ENCODE measurements at regions not wholly inside any gene's neighbourhood (a gene's known extent, or its start where the extent isn't known, plus 50 kb on each side); places are given as distances from the start of the nearest gene placed in this dataset.
A peak's percentile ranks its signal among the peaks of the same experiment; 100 is the strongest.
"Not testable (repeated sequence)": the region's sequence is repeated elsewhere in the genome, so short reads cannot be mapped to it uniquely, and the experiment has no call there.

DNA sequence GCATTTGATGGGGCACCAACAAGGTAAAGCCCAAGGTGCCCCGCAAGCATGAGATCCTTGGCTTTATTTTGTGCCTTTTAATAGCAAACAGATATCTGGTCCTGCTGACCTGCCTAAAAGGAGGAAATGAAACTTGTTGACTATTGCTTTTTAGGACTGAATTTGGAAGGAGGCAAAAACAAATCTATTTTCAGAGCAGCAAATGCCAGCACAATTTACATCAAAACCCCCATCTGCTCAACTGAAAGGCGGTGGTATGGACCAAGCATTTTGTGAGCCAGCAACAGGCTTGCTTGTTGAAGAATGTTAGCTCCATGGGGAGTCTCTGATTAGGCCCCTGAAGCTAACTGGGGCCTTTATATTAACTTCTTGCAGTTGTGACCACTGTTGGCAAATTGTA, 192.6 kb upstream of the E2F8 start:
- no peak for DNase-seq

DNA sequence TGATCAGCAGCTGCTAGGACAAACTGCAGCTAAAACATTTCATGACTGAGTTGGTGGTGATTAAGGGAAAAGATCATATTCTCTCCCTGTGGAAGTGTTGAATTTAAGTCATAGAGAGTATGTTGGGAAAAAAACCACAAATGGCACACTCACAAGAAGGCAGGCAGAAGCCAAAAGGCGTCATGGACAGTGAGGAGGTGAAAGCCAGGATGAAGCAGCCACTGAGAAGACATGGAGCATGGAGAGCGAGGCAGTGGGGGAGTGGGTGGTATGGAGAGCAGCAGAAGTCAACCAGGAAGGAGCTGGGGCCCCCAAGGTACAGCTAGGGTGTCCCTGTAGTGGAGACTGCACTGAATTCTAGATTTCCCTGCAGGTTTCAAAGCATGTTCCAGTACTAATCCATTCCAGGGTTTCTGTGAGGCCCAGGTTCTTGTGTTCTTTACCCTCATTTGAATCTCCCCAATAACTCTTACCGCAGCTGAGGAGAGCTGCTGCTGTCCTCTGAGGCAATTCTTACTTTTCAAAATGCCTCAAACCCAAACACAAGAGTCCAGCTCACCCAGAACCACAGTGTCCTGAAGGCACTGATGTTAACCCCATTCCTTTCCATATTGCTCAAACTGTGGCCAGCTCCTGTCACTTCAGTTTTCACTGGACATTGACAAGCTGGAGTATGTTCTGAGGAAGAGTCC, 191.8 kb upstream of the E2F8 start:
- no peak for DNase-seq

DNA sequence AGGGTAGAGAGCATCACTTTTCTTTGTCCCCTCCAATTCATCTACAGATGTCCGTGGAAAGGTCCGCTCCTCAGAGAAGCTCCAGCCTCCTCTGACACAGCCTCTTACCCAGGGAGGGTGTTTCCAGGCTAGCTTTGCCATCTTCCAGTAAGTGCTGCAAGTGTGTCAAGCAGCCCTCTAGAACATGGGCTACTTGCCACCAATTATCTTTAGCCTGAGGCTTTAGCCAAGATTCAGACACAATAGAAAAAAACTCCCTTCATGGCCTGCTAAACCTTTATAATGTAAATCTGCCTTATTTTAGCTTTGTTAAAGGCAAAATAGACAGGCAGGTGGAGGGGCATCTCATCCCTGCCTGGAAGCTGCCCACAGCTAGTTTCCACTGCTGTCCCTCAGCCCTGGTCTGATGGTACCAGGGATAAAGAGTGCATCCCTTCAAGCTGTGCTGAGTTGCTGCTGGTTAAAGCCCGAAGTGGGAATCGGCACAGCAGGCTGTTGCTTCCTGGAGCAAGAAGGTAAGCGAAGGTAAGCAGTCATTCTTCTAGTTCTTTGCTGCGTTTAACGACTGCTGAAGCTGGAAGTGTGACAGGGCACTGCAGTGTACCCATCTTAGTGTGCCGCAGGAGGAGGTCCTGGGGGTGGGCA, 190.1 kb upstream of the E2F8 start:
- DNase-seq, result no peak

DNA sequence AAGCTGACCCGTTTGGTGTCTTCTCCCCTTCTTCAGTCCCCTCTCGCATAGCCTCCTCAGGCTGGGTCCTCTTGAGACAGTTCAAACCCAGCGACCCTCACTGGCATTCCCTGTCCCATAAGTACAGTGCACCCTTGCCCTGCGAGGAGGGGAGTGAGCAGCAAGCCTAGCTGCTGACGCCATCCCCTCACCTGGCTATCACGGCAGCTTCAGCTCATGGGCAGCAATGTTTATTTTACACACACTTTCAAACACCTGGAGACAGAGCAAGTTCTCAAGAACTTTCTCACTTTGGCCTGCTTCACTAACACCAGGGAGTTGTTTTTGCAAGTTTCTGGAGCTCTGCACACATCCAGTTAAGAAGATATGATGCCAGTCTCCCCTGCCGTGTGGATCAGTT, 189.6 kb upstream of the E2F8 start:
- DNase-seq, result no peak

DNA sequence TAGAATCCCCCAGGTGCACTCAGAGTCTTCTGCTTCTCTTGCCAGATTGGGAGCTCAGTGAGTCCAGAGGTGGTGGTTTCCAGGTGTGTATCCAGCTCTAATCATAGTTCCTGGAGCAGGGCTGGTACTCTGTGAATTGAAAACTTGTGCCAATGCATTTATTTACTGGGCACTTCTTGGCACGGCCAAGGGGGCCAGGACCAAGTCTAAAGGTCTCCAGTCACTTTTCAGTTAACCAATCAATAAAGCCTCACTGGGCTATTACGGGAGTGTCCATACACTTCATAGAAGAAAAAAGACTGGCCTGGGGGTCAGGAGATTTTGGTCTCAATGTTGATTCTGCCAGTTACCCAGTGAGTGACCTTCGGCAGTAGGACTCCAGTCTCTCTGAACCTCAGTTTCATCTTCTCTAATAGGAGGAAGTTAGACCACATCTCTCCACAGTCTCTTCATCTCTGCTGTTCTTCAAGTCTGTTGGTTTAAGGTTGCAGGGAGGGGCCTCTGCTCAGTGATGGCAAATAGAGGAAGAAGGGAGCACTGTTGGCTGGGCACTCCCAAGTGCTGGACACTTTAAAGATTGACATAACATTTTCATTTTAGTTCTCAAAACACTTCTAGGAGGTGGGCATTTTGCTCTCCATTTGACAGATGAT, 188.5 kb upstream of the E2F8 start:
- DNase-seq, result no peak

DNA sequence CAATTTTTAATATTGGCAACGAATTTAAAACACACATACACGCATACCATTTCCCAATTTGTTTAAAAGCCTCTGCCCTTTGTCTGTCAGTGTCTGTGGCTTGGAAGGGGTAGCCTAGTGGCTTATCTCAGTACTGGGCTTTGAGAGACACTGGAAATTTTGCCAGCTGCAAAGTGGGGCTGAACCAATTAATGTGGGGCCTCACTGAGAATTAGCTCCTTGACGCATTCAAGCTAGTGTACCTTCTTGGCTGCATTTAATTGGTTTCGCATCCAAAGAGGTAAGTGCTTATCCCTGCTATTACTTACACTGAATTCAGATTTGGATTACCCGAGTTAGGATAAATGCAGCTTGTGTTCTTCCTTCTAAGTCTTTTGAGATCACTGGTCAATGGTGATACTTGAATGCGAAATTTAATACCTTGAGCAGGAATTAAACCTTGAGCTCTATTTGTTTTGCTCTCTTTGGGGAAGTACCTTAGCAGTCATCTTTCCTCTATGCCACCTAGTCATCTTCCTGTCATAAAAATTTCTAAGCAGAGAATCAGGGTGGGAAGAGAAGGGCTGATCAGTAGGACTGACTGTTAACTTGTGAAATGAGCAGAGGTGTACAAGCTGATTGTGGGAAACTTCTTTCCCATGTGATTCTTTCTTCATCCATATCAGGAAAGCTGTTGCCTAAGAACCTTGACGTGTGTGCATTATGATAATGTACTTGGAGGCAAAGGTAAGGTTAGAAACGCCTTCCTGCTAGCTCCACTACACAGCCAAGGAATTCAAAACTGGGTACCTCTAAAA, 187.7 kb upstream of the E2F8 start:
- no peak for DNase-seq

DNA sequence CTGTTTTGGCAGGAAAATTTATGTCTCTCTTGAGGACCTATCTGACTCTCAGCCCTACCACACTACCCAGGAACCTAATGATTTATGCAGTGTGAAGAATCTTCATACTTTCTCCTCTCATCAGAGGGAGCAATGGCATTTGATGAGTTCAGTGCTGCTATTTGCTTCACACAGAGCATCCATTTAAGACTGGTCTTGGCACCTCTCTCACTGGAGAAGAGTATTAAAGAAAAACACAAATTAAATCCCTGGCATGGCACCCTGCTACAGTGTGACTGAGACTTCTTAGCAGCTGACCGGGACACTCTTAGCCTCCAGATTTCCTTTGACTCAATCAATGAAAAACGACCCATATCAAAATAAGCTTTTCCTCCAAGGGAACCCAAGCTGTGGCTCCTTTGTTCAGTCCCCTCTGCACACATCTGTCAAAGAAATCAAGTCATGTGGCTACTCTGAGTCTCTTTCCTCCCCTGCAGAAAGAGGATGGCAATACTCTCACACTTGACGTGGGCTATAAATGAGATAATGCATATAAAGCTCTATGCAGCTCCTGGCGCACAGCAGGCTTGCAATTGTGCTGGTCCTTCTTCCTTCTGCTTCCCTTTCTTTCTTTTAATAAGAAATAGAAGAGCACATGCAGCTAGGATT, 186.1 kb upstream of the E2F8 start:
- no peak for DNase-seq

DNA sequence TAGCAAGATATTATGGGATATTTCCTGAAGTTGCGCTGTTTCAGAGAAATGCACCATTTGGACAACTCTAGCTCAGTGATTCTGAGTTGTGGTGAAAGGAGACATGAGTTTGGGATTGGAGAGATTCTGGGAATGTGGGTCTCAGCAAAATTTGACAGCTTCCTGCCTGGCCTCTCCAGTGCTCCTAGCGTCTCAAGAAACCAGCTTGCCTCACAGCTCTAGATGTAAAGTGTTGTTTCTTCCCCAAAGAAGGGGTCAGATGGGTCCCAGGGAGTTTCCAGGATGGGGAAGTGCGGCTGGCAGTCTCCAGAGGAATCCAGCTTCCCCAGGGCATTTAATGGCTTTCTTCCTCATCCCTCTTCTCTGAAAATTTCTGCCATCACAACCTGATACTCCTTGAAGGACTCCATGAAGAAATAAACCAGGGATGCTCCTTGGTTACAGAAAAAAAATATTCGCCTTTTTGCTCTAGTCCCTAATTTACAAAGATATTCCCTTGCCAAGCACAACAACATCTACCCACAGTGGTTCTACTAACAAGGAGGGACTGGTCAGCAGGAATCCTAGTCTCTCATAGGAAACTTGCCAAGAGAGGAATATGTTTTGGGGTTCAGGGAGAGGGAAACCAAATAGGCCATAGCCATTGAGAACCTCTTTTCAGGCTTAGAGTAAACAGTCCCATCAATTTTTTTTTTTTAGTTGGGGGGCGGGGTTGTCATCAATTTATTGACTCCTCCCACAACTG, 185.4 kb upstream of the E2F8 start:
- no peak for DNase-seq

DNA sequence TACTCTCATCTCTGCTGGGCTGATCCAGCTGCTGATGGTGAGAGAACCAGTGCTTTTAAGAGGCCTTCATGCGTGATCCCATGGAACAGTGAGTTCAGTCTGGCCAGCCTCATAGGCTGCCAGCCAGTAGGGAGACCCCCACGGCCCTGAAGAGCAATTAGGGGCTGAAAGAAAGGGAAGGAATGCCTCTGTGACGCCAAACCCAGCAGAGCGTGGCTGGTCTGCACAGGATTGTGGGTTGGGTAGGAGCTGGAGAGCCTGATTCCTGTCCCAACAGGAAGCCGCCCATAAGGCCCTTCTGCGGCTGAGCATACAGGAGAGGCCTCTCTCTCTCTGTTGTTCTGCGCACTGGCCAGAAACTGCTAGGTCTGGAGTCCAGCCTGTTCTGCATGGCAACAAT, 181.5 kb upstream of the E2F8 start:
- DNase-seq, result peak; percentile 39

DNA sequence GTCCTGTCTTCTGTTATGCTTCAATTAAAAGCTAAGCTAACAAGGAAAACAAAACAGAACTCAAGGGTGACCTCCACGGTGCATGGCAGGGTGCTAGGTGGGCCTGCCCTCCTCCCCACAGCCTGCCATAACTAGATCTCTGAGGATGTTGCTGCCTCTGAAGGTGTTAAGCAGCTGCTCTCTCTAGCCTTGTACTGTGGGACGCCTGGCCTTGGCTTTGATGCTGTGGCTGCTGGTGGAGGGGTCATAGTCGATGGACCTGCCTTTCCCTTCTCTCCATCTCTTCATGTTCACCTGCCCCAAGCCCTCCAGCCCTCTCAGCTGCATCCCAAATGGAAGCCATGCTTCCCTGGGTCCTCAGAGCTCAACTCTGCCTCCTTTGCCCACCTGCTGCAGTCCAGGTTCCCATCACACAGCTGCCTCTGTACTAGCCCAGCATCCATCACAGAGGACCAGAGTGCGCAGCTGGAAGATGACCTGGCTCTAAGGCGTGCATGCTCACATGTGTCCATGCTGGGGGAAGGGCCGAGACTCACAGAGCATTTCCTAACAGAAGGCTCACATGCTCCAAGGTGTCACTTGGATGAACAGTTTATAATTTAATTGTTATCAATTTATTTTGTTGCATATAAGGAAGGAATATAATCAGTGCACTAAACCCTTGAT, 180.3 kb upstream of the E2F8 start:
- no peak for DNase-seq

DNA sequence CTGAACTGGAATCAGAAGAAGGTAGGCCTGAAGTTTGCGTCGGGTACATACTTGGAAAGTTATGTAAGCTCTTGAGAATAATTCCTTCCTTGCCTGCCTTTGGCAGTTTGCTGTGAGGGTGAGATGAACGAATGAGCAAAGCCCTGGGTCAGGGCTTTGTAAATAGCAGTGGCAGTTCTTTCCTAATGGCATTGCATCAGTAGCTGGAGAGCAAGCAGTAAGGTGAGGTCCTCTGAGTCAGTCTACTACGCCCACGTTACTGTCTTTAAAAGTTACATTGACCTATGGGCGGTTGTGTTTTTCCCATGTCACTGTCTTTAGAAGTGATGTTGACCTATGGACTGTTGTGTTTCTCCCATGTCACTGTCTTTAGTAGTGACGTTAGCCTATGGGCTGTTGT, 179.1 kb upstream of the E2F8 start:
- no peak for DNase-seq

DNA sequence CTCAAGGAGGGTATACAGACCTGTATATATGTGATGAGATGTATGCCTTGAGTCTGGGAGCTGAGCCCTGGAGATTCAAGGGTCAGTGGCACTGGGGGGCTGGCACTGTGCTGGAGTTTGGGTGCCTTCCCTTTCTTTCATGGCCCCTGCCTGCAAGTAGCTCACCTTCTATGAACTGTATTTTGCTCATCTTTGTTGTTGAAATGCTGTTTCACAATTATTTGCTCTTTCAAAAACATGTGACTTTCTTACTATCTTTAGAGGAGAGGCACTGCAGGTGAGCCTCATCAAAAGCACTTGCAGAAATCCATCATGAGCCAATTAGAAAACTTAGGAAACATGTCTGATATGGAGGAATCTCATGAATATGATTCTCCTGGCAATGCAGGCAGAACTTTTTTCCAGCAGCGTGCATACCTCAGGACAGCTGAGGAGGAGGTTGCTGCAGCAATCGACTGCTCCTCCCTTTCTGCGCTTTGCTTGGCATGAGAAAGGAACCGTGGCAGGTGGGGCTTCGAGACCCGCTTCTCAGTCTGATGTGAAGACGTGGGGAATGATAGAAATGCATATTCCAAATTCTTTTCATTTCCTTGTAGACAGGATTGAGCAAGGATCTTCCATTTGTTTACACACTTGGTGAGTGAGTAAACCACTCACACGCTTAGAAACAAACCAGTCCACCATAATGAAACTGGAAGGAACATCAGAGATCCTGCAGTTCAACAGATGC, 178.4 kb upstream of the E2F8 start:
- no peak for DNase-seq

DNA sequence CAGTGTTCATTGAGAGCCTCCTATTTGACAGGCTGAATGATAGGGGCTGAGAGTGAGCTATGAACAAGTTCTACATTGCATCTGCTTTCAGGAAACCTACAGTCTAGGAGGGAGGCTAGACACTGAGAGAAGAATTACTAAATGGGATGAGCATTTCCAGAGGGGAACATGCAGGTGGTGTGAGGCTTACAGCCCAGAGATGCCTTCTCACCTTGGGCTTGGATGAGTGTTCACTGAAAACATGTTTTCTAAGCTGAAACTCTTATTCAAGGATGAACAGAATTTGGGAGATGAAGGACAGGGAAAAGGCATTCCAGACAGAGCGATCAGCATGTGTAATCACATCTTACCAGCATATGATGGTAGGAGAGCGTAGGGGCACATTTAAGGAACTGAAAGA, 177.5 kb upstream of the E2F8 start:
- DNase-seq, result no peak

DNA sequence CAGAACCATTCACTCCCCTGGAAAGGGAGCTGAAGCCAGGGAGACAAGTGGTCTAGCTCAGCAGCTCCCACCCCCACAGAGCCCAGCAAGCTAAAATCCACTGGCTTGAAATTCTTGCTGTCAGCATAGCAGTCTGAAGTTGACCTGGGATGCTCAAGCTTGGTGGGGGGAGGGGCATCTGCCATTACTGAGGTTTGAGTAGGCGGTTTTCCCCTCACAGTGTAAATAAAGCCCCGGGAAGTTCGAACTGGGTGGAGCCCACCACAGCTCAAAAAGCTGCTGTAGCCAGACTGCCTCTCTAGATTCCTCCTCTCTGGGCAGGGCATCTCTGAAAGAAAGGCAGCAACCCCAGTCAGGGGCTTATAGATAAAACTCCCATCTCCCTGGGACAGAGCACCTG, 171.3 kb upstream of the E2F8 start:
- DNase-seq, result not testable (repeated sequence)

DNA sequence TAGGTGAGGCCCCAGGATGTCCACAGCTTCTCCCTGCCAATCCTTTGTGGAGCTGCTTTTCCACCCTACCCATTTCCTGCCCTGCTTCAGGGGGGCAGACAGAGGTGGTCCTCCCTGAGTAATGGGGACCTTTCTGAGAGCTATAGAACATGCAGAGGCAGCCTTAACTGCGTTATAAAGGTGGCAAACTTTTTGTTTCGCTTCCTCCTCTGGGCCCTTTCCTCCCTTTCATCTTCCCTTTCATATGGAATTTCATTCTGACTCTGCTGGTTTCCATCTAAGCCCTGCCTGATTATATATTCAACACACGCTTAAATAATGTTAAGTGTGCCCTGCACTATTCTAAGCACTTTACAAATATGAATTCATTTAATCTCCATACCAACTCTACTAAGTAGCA, 169.3 kb upstream of the E2F8 start:
- DNase-seq, result no peak

DNA sequence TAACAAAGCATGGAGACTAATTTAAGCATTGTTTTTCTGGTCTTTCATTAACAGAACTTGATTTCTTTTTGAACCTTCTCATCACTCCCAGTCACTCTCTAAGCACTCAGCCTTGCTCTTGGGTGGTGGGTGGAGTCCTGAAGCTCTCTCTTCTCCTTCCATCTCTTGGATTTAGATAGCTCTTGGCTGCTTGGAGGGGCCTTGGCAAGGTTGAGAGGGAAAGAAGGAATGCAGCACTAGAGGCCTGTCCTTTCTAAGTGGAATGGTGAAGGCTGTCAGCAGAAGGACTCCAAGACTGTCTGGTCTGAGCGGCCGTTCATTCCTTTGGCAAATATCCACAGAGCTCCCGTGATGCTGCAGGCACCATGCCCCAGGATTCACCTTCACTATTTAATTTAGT, 168.6 kb upstream of the E2F8 start:
- DNase-seq, result no peak

DNA sequence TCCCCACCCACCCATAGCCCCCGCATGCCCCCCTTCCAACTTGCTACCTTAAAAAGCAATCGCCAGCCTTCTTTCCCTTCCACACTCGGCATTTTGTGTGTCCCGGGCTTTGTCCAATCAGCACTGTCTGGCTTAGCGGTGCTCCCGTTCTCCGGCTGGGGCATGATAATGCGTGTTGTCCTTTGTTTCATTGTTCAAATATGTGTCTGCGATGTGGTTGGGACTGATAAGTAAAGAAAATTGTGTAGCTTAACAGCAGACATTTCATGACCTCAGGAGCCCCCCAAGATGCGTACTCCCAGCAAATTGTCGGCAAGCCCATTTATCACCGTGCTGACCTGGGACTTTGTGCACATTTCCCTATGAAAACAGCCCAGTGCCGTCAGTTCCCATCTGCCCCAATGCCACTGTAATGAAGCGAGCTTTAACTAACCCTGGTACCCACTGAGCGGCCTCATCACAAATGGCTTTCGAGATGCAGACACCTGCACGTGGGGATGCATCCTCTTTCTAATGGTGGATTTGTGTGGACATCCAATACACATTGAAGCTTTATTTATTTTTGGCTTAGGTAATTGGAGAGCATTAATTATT, 167.0 kb upstream of the E2F8 start:
- no peak for DNase-seq

DNA sequence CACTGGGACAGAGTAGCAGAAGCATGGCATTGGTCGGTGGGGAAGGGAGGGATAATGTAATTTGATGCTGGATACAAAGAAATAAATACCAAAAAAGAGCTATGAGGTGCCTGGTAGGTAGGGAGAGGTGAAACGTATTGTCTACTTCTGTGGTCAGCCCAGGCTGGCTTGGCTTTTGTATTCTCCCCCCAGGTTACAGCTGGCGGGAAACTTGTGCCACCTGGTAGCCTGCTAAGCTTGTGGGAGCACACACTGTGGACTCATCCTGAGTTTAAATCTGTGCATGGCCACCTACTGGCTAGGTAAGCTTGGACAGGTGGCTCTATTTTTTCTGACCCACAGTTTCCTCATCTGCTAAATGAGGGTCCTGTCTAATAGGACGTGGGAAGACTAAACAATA, 165.2 kb upstream of the E2F8 start:
- DNase-seq, result no peak

DNA sequence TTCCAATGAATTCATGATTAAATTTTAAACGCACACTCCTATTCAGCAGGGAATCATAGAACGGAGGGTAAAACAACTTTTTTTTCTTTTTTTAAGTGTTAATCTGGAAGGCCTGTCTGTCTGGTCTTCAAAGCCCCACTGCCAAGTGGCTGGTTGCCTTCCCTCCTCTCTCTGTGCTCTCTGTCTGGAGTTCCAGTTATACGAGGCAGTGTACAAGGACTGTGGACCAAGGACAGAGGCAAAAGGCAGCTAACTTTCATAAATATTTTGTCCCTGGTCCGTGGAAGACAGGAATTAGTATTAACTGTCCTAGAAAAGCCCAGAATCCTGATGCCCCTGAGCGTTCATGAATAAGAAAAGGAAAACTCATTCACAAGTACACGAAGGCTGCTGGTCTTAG, 164.0 kb upstream of the E2F8 start:
- no peak for DNase-seq
